CD8-positive, alpha-beta memory T cell (primary cell): ENCODE measurements at regions not wholly inside any gene's neighbourhood (a gene's known extent, or its start where the extent isn't known, plus 50 kb on each side); places are given as distances from the start of the nearest gene placed in this dataset.
"Not testable (repeated sequence)": the region's sequence is repeated elsewhere in the genome, so short reads cannot be mapped to it uniquely, and the experiment has no call there.

Source experiments
- CTCF ChIA-PET: fragments of 350-600 bp; sonication (Branson Sonifier 250); formaldehyde crosslinking; loops from one replicate; lab custom pipeline; 2021; ENCODE audit warnings: antibody characterized with exemption; lab: Charles Lee
- POLR2A ChIA-PET: fragments of 350-600 bp; sonication (Branson Sonifier 250); formaldehyde crosslinking; loops from one replicate; lab custom pipeline; 2021; ENCODE audit warnings: antibody characterized with exemption; lab: Charles Lee
- DNase-seq, 5 donors: peaks; one replicate each; pipeline versions ENCODE4 v3.0.0 to v3.0.0-alpha.2; 2020 to 2022; ENCODE audit warnings: mixed read lengths in 1 of 5
- H3K27ac ChIP-seq: one replicate; pipeline ENCODE4 v1.7.0; 2013; ENCODE audit warnings: low read depth, mild to moderate bottlenecking, low read length, moderate library complexity
- H3K27me3 ChIP-seq: 2 replicates; pipeline ENCODE4 v1.7.0; 2013; ENCODE audit warnings: low read length, mild to moderate bottlenecking; ENCODE audit not compliant: insufficient read depth, poor library complexity, severe bottlenecking
- H3K36me3 ChIP-seq: 2 replicates; pipeline ENCODE4 v1.7.0; 2013; ENCODE audit warnings: mild to moderate bottlenecking, low read length, moderate library complexity; ENCODE audit not compliant: insufficient read depth
- H3K4me1 ChIP-seq: 2 replicates; pipeline ENCODE4 v1.7.0; 2013; ENCODE audit warnings: mild to moderate bottlenecking, low read length, moderate library complexity; ENCODE audit not compliant: insufficient read depth
- H3K4me3 ChIP-seq: 2 replicates; pipeline ENCODE4 v1.7.0; 2013; ENCODE audit warnings: mild to moderate bottlenecking, low read length
- H3K9me3 ChIP-seq: 2 replicates; pipeline ENCODE4 v1.7.0; 2013; ENCODE audit warnings: mild to moderate bottlenecking, low read length
- H3K27ac Mint-ChIP-seq, 8 donors: one replicate each; pipeline ENCODE4 v1.8.0; 2020 to 2021; ENCODE audit warnings: mixed read lengths in 8 of 8, mild to moderate bottlenecking in 6 of 8, inconsistent platforms in 3 of 8, moderate library complexity in 3 of 8
- H3K27me3 Mint-ChIP-seq, 2 donors: one replicate each; pipeline ENCODE4 v1.8.0; 2020 to 2021; ENCODE audit warnings: mixed read lengths in 2 of 2, mild to moderate bottlenecking in 1 of 2, moderate library complexity in 1 of 2
- H3K36me3 Mint-ChIP-seq, 3 donors: one replicate each; pipeline ENCODE4 v1.8.0; 2020 to 2021; ENCODE audit warnings: mixed read lengths in 3 of 3, inconsistent platforms in 1 of 3, mild to moderate bottlenecking in 1 of 3
- H3K4me1 Mint-ChIP-seq, 3 donors: one replicate each; pipeline ENCODE4 v1.8.0; 2020 to 2021; ENCODE audit warnings: mixed read lengths in 3 of 3, inconsistent platforms in 1 of 3, mild to moderate bottlenecking in 1 of 3
- H3K4me3 Mint-ChIP-seq, 7 donors: one replicate each; pipeline ENCODE4 v1.8.0; 2020 to 2021; ENCODE audit warnings: mixed read lengths in 7 of 7, mild to moderate bottlenecking in 6 of 7, moderate library complexity in 4 of 7, inconsistent platforms in 2 of 7
- H3K9me3 Mint-ChIP-seq, 5 donors: one replicate each; pipeline ENCODE4 v1.8.0; 2020 to 2022; ENCODE audit warnings: mixed read lengths in 5 of 5, mild to moderate bottlenecking in 3 of 5, moderate library complexity in 2 of 5, inconsistent platforms in 1 of 5

DNA sequence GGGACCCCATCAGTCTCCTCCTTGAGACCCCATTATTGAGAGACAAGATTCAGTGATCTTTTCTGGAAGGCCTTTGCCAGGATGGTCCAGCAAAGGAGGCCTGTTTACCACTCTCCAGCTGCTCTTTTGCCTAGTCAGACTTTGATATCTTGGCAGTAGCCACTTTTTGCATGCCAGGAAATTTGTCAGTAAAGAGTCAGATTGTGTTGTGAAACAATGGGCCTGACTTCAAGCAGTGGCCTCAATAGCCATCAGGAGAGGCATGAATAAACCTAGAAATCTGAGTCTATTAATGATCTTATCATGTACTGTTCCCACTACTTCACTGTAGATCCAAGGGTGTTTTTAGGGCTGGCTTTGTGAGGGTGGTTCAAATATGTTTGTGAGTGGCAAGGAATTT, 479.4 kb downstream of the JRKL start:
- Mint-ChIP-seq H3K27me3 (no peaks in the 10 kb centered on the region), H3K27ac (no peak overlapping the region), H3K4me1 (no peaks in the 10 kb centered on the region), H3K9me3 (peaks cover 0 to 22% (median 2%) of the 10 kb centered on the region in 5 donors), H3K36me3 (no peaks in the 10 kb centered on the region), H3K4me3 (no peak overlapping the region)
- ChIA-PET CTCF (no interaction called here), POLR2A (no interaction called here)
- no peak overlapping the region for H3K27ac ChIP-seq
- no peaks in the 10 kb centered on the region for H3K9me3 ChIP-seq
- H3K36me3 ChIP-seq, result no peaks in the 10 kb centered on the region
- no peaks in the 10 kb centered on the region for H3K27me3 ChIP-seq
- no peak overlapping the region for H3K4me3 ChIP-seq
- no peak for DNase-seq
- no peaks in the 10 kb centered on the region for H3K4me1 ChIP-seq

DNA sequence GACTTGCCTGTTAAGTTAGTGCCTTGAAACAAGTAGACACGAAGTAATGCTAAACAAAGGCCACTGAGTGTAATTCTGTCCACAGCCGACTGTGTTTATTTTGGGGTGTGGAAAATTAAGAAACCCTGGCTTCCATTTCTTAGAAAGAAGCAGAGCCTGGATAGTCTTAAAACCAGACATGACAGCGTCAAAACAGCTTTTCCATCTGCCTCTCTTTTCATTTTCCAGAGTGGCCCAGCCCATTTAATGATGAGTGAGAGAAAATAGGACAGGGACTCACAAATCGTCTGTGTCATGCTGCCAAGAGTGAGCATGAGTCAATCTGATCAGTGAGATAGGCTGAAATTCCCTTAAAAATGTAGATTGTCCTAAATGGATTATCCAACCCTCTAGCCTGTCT, 485.9 kb downstream of the JRKL start:
- ChIA-PET CTCF (no interaction called here), POLR2A (no interaction called here)
- no peak overlapping the region for H3K27ac ChIP-seq
- H3K4me1 ChIP-seq, result no peaks in the 10 kb centered on the region
- Mint-ChIP-seq H3K4me3 (no peak overlapping the region), H3K27me3 (no peaks in the 10 kb centered on the region), H3K36me3 (no peaks in the 10 kb centered on the region), H3K4me1 (no peaks in the 10 kb centered on the region), H3K9me3 (peaks cover 0 to 7% (median 2%) of the 10 kb centered on the region in 5 donors), H3K27ac (no peak overlapping the region)
- H3K27me3 ChIP-seq, result no peaks in the 10 kb centered on the region
- no peak overlapping the region for H3K4me3 ChIP-seq
- no peak for DNase-seq
- H3K36me3 ChIP-seq, result no peaks in the 10 kb centered on the region
- H3K9me3 ChIP-seq, result no peaks in the 10 kb centered on the region

DNA sequence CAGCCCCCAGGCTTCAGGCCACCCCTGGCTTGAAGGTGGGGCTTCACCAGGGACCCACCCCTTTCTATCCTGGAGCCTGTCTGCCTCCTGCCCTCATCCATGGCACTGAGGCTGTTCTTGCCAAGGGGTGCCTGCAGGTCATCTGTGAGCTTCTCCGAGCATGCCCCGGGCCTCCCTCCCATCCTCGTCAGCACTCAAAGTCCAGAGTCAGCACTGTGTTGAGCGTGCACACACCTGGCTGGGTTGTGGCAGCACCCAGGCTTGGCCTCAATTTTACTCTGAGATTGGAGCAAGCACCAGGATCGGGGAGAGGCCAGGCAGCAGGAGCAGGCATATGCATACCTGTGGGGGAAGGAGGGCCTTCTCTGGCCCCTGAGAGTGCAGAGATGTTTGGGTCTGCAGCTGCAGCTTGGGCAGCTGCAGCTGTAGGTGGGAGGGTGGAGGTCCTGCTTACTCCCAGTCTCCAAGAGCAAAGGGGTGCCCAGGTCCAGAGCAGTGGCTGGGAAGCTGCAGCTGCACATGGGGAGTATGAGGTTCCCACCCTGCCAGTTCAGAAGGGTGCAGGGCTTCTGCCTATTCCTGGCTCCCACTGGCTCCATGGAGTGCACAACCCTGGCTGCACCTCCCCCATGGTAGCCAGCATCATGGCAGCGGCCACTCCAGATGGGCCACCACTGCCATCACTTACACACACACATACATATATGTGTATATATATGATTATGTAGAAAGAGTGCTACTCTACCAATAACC, 488.7 kb downstream of the JRKL start:
- Histone ChIP-seq H3K4me1 (no peaks in the 10 kb centered on the region), H3K9me3 (no peaks in the 10 kb centered on the region), H3K4me3 (no peak overlapping the region), H3K27me3 (no peaks in the 10 kb centered on the region), H3K36me3 (no peaks in the 10 kb centered on the region), H3K27ac (no peak overlapping the region)
- Mint-ChIP-seq H3K4me3 (no peak overlapping the region), H3K4me1 (no peaks in the 10 kb centered on the region), H3K9me3 (peaks cover 0 to 14% (median 9%) of the 10 kb centered on the region in 5 donors), H3K27me3 (no peaks in the 10 kb centered on the region), H3K27ac (no peak overlapping the region), H3K36me3 (no peaks in the 10 kb centered on the region)
- no peak for DNase-seq
- ChIA-PET POLR2A (no interaction called here), CTCF (no interaction called here)

DNA sequence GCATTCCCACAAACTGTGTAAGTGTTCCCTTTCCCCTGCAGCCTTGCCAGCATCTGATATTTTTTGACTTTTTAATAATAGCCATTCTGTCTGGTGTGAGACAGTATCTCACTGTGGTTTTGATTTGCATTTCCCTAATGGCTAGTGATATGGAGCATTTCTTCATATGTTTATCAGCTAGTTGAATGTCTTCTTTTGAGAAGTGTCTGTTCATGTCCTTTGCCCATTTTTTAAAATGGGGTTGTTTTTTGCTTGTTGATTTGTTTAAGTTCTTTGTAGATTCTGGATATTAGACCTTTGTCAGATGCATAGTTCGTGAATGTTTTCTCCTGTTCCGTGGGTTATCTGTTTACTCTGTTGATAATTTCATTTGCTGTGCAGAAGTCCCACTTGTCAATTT, 492.8 kb downstream of the JRKL start:
- H3K4me3 Mint-ChIP-seq, H3K27me3 Mint-ChIP-seq, H3K4me1 ChIP-seq, H3K27me3 ChIP-seq, H3K4me1 Mint-ChIP-seq, H3K36me3 Mint-ChIP-seq, POLR2A ChIA-PET, H3K4me3 ChIP-seq, CTCF ChIA-PET, H3K27ac Mint-ChIP-seq, H3K27ac ChIP-seq, H3K9me3 ChIP-seq, DNase-seq, H3K36me3 ChIP-seq: not testable (repeated sequence)
- peaks cover 0 to 27% (median 7%) of the 10 kb centered on the region in 5 donors for H3K9me3 Mint-ChIP-seq

DNA sequence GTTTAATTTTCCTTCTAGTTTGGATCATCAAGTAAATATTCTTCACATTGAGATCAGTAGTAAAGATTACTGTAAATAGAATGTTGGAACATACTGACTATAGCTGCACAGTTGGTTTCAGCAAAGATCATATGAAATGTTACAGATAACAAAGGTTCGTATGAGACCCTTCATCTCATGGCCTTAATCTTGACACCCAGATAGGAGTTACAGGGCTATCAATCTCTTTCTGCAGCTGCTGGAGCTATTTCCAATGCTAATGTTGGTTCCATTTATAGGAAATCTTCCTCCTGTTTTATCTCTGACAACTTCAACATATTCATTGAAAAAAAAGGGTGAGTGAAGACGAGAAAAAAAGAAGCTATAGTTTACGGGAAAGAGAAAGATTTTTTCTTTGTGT, 495.6 kb downstream of the JRKL start:
- Histone ChIP-seq H3K27me3 (no peaks in the 10 kb centered on the region), H3K27ac (no peak overlapping the region), H3K9me3 (no peaks in the 10 kb centered on the region), H3K36me3 (no peaks in the 10 kb centered on the region), H3K4me3 (no peak overlapping the region), H3K4me1 (no peaks in the 10 kb centered on the region)
- Mint-ChIP-seq H3K36me3 (no peaks in the 10 kb centered on the region), H3K27me3 (no peaks in the 10 kb centered on the region), H3K27ac (no peak overlapping the region), H3K4me1 (no peaks in the 10 kb centered on the region), H3K9me3 (peaks cover 0 to 32% (median 6%) of the 10 kb centered on the region in 5 donors), H3K4me3 (no peak overlapping the region)
- DNase-seq, result no peak
- CTCF ChIA-PET, result no interaction called here
- POLR2A ChIA-PET, result no interaction called here

DNA sequence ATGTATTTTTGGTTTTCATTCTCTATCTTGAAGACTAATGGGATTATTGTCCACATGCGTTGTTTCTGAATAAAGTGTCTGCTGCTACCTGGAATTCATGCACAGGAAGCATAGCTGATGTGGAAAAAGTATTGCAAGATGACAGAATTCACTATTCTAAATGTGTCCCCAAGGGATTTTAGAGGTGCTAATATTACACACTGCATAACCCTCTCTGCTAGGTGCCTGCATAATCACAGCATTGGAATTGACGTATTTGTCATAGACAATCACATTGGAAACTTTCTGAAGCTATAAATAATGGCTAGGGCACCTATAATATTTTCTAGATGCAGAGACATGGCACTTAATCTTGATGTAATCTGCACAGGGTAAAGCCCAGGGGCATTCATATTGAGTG, 496.1 kb downstream of the JRKL start:
- Mint-ChIP-seq H3K9me3 (peaks cover 0 to 32% (median 6%) of the 10 kb centered on the region in 5 donors), H3K27ac (no peak overlapping the region), H3K27me3 (no peaks in the 10 kb centered on the region), H3K4me1 (no peaks in the 10 kb centered on the region), H3K36me3 (no peaks in the 10 kb centered on the region), H3K4me3 (no peak overlapping the region)
- Histone ChIP-seq H3K4me1 (no peaks in the 10 kb centered on the region), H3K36me3 (no peaks in the 10 kb centered on the region), H3K27me3 (no peaks in the 10 kb centered on the region), H3K4me3 (no peak overlapping the region), H3K9me3 (no peaks in the 10 kb centered on the region), H3K27ac (no peak overlapping the region)
- POLR2A ChIA-PET, result no interaction called here
- CTCF ChIA-PET, result no interaction called here
- no peak for DNase-seq

DNA sequence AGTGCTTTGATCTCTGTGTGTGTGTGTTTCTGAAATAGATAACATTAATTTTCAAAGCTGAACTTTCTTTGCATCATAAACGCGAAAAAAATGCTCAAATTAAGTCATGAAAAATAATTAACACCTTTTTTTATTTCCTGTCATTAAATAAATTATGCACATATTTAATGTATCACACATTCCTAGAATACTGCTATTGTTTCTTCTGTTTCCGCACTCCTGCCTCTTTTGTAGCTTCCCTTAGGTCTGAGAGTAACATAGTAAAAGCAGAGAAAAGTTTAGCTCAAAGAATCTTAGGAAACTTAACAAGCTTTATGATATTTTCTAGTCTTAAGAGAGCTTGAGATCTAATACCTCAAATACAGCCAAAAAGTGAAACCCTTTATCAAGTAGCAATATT, 504.2 kb downstream of the JRKL start:
- no peak overlapping the region for H3K4me3 ChIP-seq
- no peaks in the 10 kb centered on the region for H3K27me3 ChIP-seq
- Mint-ChIP-seq H3K4me3 (no peak overlapping the region), H3K27me3 (no peaks in the 10 kb centered on the region), H3K27ac (no peak overlapping the region), H3K36me3 (no peaks in the 10 kb centered on the region), H3K4me1 (no peaks in the 10 kb centered on the region), H3K9me3 (peaks cover 2 to 29% (median 2%) of the 10 kb centered on the region in 5 donors)
- H3K27ac ChIP-seq, result no peak overlapping the region
- no peaks in the 10 kb centered on the region for H3K36me3 ChIP-seq
- DNase-seq, result no peak
- no peaks in the 10 kb centered on the region for H3K4me1 ChIP-seq
- no peaks in the 10 kb centered on the region for H3K9me3 ChIP-seq
- ChIA-PET CTCF (no interaction called here), POLR2A (no interaction called here)

DNA sequence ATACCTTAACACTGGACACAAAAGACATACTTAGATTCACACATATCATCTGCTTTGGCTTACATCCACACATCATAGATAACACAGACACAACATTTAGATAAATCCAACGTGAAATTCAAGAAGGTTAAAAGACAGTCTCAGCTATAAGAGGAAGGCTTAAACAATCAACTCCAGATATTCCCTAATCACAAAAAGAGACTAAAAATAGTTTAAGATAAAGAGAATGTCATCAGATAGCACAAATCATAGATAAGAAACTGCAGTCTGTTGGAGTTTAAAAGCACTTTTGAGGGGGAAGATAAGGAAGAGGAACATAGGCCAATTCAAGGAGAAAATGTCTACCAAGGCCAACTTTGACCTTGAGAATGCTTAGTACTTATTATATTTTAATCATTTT, 504.8 kb downstream of the JRKL start:
- no peaks in the 10 kb centered on the region for H3K27me3 Mint-ChIP-seq
- no peak overlapping the region for H3K27ac Mint-ChIP-seq
- no peaks in the 10 kb centered on the region for H3K36me3 Mint-ChIP-seq
- H3K27me3 ChIP-seq, result no peaks in the 10 kb centered on the region
- no peaks in the 10 kb centered on the region for H3K4me1 Mint-ChIP-seq
- CTCF ChIA-PET, result no interaction called here
- H3K4me3 Mint-ChIP-seq, result no peak overlapping the region
- no peaks in the 10 kb centered on the region for H3K36me3 ChIP-seq
- no peak overlapping the region for H3K27ac ChIP-seq
- DNase-seq, result no peak
- H3K4me1 ChIP-seq, result no peaks in the 10 kb centered on the region
- POLR2A ChIA-PET, result no interaction called here
- no peak overlapping the region for H3K4me3 ChIP-seq
- H3K9me3 Mint-ChIP-seq, result peaks cover 2 to 30% (median 2%) of the 10 kb centered on the region in 5 donors
- no peaks in the 10 kb centered on the region for H3K9me3 ChIP-seq
